Heart right ventricle (tissue), 16 donors: ENCODE measurements at regions not wholly inside any gene's neighbourhood (a gene's known extent, or its start where the extent isn't known, plus 50 kb on each side); places are given as distances from the start of the nearest gene placed in this dataset.

Source experiments
- ATAC-seq, 8 donors: fragments of 200-7000 bp; cut with Tn5 transposase; one replicate each; pipeline ENCODE4 v1.9.1; 2020; ENCODE audit warnings: mild to moderate bottlenecking in 8 of 8, moderate library complexity in 8 of 8, moderate number of reproducible peaks in 1 of 8
- DNase-seq, 2 donors: peaks; one replicate each; pipeline ENCODE4 v3.0.0-alpha.2; 2020
- H3K27ac ChIP-seq, 10 donors: fragments of 200-600 bp; sonication (generic) in 2 of 10; one replicate each; pipeline versions ENCODE4 v1.5.0 to v1.8.0; 2020 to 2022; ENCODE audit warnings: mild to moderate bottlenecking in 3 of 10
- H3K27me3 ChIP-seq, 7 donors: fragments of 200-600 bp; one replicate each; pipeline ENCODE4 v1.8.0; 2021 to 2022; ENCODE audit warnings: mild to moderate bottlenecking in 2 of 7
- H3K36me3 ChIP-seq, 9 donors: fragments of 200-600 bp; sonication (generic) in 1 of 9; one replicate each; pipeline versions ENCODE4 v1.5.0 to v1.8.0; 2020 to 2022; ENCODE audit warnings: mild to moderate bottlenecking in 2 of 9
- H3K4me1 ChIP-seq, 9 donors: fragments of 200-600 bp; sonication (generic) in 1 of 9; one replicate each; pipeline versions ENCODE4 v1.5.0 to v1.8.0; 2020 to 2022; ENCODE audit warnings: mild to moderate bottlenecking in 4 of 9
- H3K4me3 ChIP-seq, 10 donors: fragments of 200-600 bp; sonication (generic) in 2 of 10; one replicate each; pipeline versions ENCODE4 v1.5.0 to v1.8.0; 2020 to 2022; ENCODE audit warnings: mild to moderate bottlenecking in 7 of 10, moderate library complexity in 2 of 10
- H3K9me3 ChIP-seq, 11 donors: fragments of 200-600 bp in 10 of 11; sonication (generic) in 2 of 11; one replicate each; pipeline versions ENCODE4 v1.5.0 to v1.8.0; 2013 to 2022; ENCODE audit warnings: mild to moderate bottlenecking in 2 of 11, control low read depth in 1 of 11, moderate library complexity in 1 of 11
- CTCF ChIP-seq, 9 donors: fragments of 200-600 bp; sonication (generic) in 2 of 9; IDR thresholded peaks; one replicate each; pipeline versions ENCODE4 v1.5.0 to v1.8.0; 2021 to 2022; ENCODE audit warnings: antibody characterized with exemption in 9 of 9, mild to moderate bottlenecking in 5 of 9, moderate library complexity in 1 of 9
- WGBS, 2 donors: extraction: QIAGEN DNeasy Blood & Tissue Kit; methylation state at CpG; one replicate each; pipeline ENCODE4 v1.1.7; 2013; ENCODE audit warnings: inconsistent platforms in 1 of 2; 5-methylcytosine and 5-hydroxymethylcytosine counted together
- intact Hi-C, 10 donors: fragments of 100-400 bp; cut with DNase I; formaldehyde crosslinking; loops; one replicate each; pipeline versions ENCODE4 v1.11.1 to v1.14.2; 2022
- donor health status: Arrhythmogenic right ventricular cardiomyopathy.
- donor health status: ischemic (EF 13 %, LVEDD 7.1; RV severe dilation, severe dysfunction).
- donor health status: healthy with polysubstance abuse.
- donor health status: DM: no; HTN: yes; CAD: no.
- donor health status: DM: no; HTN: no; CAD: no.
- donor health status: ischemic (EF 25% LVEDD 6.9; RV normal size, moderate dysfunction).
- donor health status: ischemic (EF 25% LVEDD 5.7; RV mildly dilated, moderate dysfunction).
- donor health status: healthy.
- donor health status: DM: yes; HTN: yes; CAD: no.
- donor health status: Ischemic cardiomyopathy.
- donor health status: ischemic (EF 35%, LVEDD 5.7; RV mildly dilated, moderate dysfunction).
- donor health status: nonischemic (EF 11% LVEDD 7.7; RV severe dilation, severe dysfunction).
- donor health status: DM: yes; HTN: yes; CAD: no.
- donor health status: PGD.
- donor health status: ischemic (EF 29% LVEDD 5.4; RV normal size, mild dysfunction).
- donor health status: nonischemic (EF 23%, LVEDD 6.1; RV moderate dilation, normal function).

GRCh38 chr2:195494451-195494850 is 162.6 kb upstream of the SLC39A10 start:
- Histone ChIP-seq H3K27me3 (no peaks in the 10 kb centered on the region), H3K9me3 (no peaks in the 10 kb centered on the region), H3K4me1 (no peaks in the 10 kb centered on the region), H3K27ac (no peak overlapping the region), H3K4me3 (no peak overlapping the region), H3K36me3 (no peaks in the 10 kb centered on the region)
- DNase-seq (no peak), ATAC-seq (no peak)
- no peak for TF ChIP-seq CTCF (IDR thresholded peaks at IDR 0.05)
- intact Hi-C loops = loop anchor here in 1 of 10 donors (10.0 kb wide), 1 partner anchor 160 kb away; the partner anchor contains the start of gene SLC39A10
- whole genome bisulfite sequencing, 2 donors = 73 to 75% methylated on average over 2 of the region's 2 CpGs

GRCh38 chr2:195493416-195493815 is 163.6 kb upstream of the SLC39A10 start:
- H3K27me3 ChIP-seq = no peaks in the 10 kb centered on the region
- no peaks in the 10 kb centered on the region for H3K36me3 ChIP-seq
- intact Hi-C loops = loop anchor here in 1 of 10 donors (10.0 kb wide), 1 partner anchor 161 kb away; the partner anchor contains the start of gene SLC39A10
- H3K4me1 ChIP-seq = no peaks in the 10 kb centered on the region
- no peak overlapping the region for H3K4me3 ChIP-seq
- WGBS, 2 donors = 94 to 96% methylated on average over 7 of the region's 7 CpGs
- no peak for TF ChIP-seq CTCF (IDR thresholded peaks at IDR 0.05)
- H3K9me3 ChIP-seq = no peaks in the 10 kb centered on the region
- DNase-seq = no peak
- no peak overlapping the region for H3K27ac ChIP-seq
- no peak for ATAC-seq

GRCh38 chr2:195490319-195490718 is 166.7 kb upstream of the SLC39A10 start:
- Histone ChIP-seq H3K4me3 (no peak overlapping the region), H3K27ac (no peak overlapping the region), H3K36me3 (no peaks in the 10 kb centered on the region), H3K9me3 (no peaks in the 10 kb centered on the region), H3K4me1 (peaks cover 0 to 20% (median 0%) of the 10 kb centered on the region in 9 donors), H3K27me3 (no peaks in the 10 kb centered on the region)
- TF ChIP-seq CTCF (IDR thresholded peaks at IDR 0.05) = no peak
- DNase-seq (no peak), ATAC-seq (no peak)
- WGBS, 2 donors = 90 to 95% methylated on average over 2 of the region's 2 CpGs
- intact Hi-C loops = loop anchor here in 1 of 10 donors (10.0 kb wide), 1 partner anchor 164 kb away; the partner anchor contains the start of gene SLC39A10

GRCh38 chr2:195489101-195489500 is 167.9 kb upstream of the SLC39A10 start:
- Histone ChIP-seq H3K4me1 (peaks cover 0 to 20% (median 0%) of the 10 kb centered on the region in 9 donors), H3K27me3 (no peaks in the 10 kb centered on the region), H3K36me3 (no peaks in the 10 kb centered on the region), H3K27ac (no peak overlapping the region), H3K4me3 (no peak overlapping the region), H3K9me3 (no peaks in the 10 kb centered on the region)
- no peak for TF ChIP-seq CTCF (IDR thresholded peaks at IDR 0.05)
- WGBS, 2 donors = 44 to 68% methylated on average over 2 of the region's 2 CpGs
- DNase-seq = no peak
- intact Hi-C loops = no loop called here
- ATAC-seq = no peak
